ENCODE measurements at regions not wholly inside any gene's neighbourhood (a gene's known extent, or its start where the extent isn't known, plus 50 kb on each side); places are given as distances from the start of the nearest gene placed in this dataset.

DNA sequence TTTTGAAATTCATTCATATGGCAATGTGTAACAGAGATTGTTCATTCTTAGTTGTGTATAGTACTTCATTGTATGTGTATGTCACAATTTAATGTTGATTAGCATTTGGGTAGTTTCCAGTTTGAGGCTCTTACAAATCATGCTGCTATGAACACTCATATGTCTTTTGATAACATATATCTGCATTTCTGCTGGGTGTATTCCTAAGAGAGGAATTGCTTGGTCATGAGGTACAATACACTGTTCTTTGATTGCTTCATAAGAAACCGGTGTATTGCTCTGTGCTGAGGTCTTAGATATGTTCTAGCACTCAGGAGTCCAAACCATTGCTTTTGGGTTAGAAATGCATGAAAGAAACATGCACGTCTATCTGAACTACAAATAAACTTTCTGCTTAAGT is 492.9 kb upstream of the JAG1 start:
- Histone ChIP-seq H3K4me2 (ENCODE audit: low read length) (no peak overlapping the region), H3K9ac (ENCODE audit: low read length) (no peak overlapping the region), H3K36me3 (ENCODE audit: control insufficient read depth in 1 of 2, insufficient read depth in 2 of 2, low read length in 2 of 2) (no peaks in the 10 kb centered on the region), H3K9me2 (ENCODE audit: insufficient read depth) (no peaks in the 10 kb centered on the region), H3K27me3 (ENCODE audit: insufficient read depth, low read length) (no peaks in the 10 kb centered on the region), H3K27ac (ENCODE audit: low read depth, low read length) (no peak overlapping the region), H3K4me3 (replicated peaks in 1 of 2; ENCODE audit: low read depth in 1 of 2, low read length in 2 of 2) (no peak overlapping the region), H3K9me3 (ENCODE audit: control insufficient read depth in 1 of 2, insufficient read depth in 1 of 2, low read depth in 1 of 2, low read length in 2 of 2) (no peaks in the 10 kb centered on the region), H4K20me1 (ENCODE audit: insufficient read depth) (no peaks in the 10 kb centered on the region), H2AFZ (ENCODE audit: low read depth, low read length, poor library complexity, severe bottlenecking) (no peak overlapping the region), H3K79me2 (ENCODE audit: insufficient read depth, low read length) (no peaks in the 10 kb centered on the region), H3K4me1 (ENCODE audit: control insufficient read depth in 1 of 2, insufficient read depth in 2 of 2, low read length in 2 of 2) (no peaks in the 10 kb centered on the region)
- intact Hi-C loops (cut with micrococcal nuclease) = no loop called here
- ATAC-seq (no peak), DNase-seq (ENCODE audit: low read depth, low spot score) (no peak)
- ChIA-PET POLR2A (no interaction called here), RAD21 (ENCODE audit: low non-redundant PET in 1 of 2, low total read pairs in 2 of 2, uncharacterized antibody in 2 of 2, unreplicated experiment in 2 of 2) (no interaction called here), CTCF (no interaction called here)
- TF ChIP-seq EZH2phosphoT487 (IDR thresholded peaks at IDR 0.05; ENCODE audit: borderline replicate concordance) (no peak), JUND (IDR thresholded peaks at IDR 0.05) (no peak), ZBTB33 (IDR thresholded peaks at IDR 0.05; ENCODE audit: extremely low read depth, insufficient replicate concordance, low read length) (no peak), RAD21 (IDR thresholded peaks at IDR 0.05; ENCODE audit: low read depth) (no peak), POLR2AphosphoS5 (IDR thresholded peaks at IDR 0.05; ENCODE audit: low read depth, low read length) (no peak), POLR2A (IDR thresholded peaks at IDR 0.05; ENCODE audit: borderline replicate concordance, extremely low read depth, insufficient read depth, insufficient read length) (no peak), CTCF (IDR thresholded peaks at IDR 0.05 in 2 of 3, conservative IDR thresholded peaks at IDR 0.05 in 1 of 3; ENCODE audit: borderline replicate concordance in 1 of 3, insufficient read depth in 1 of 3, low read depth in 2 of 3, low read length in 2 of 3) (no peak), FOSL1 (IDR thresholded peaks at IDR 0.05; ENCODE audit: low read depth) (no peak), EZH2 (IDR thresholded peaks at IDR 0.05) (no peak), SP1 (IDR thresholded peaks at IDR 0.05; ENCODE audit: low read depth) (no peak), ZNF274 (IDR thresholded peaks at IDR 0.05; ENCODE audit: low read depth, low read length) (no peak), ZFX (IDR thresholded peaks at IDR 0.05) (no peak), TCF7L2 (IDR thresholded peaks at IDR 0.05; ENCODE audit: borderline replicate concordance, extremely low read depth, insufficient read depth, insufficient read length) (no peak), REST (IDR thresholded peaks at IDR 0.05; ENCODE audit: low read depth) (no peak), SIN3A (IDR thresholded peaks at IDR 0.05; ENCODE audit: low read depth) (no peak), SRF (IDR thresholded peaks at IDR 0.05; ENCODE audit: low read depth) (no peak)
- TF ChIP-seq, protein P1, sequence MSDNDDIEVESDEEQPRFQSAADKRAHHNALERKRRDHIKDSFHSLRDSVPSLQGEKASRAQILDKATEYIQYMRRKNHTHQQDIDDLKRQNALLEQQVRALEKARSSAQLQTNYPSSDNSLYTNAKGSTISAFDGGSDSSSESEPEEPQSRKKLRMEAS (IDR thresholded peaks at IDR 0.05) = no peak
- BruUV-seq (replicated peaks) = no TSS peak
